OCI-LY7 (cell line): ENCODE measurements at regions not wholly inside any gene's neighbourhood (a gene's known extent, or its start where the extent isn't known, plus 50 kb on each side); places are given as distances from the start of the nearest gene placed in this dataset.

Source experiments
- BruUV-seq: library from RNA; stranded (reverse); fragments of 400-500 nt; replicated peaks from 2 replicates; lab custom pipeline; 2021; lab: Mats Ljungman, UMichigan
- CTCF ChIA-PET: fragments of 300-600 bp; sonication (Branson Sonifier 250); formaldehyde crosslinking; loops from one replicate; lab custom pipeline; 2022; ENCODE audit warnings: antibody characterized with exemption; ENCODE audit not compliant: unreplicated experiment; lab: Charles Lee
- POLR2A ChIA-PET: fragments of 300-600 bp; sonication (Branson Sonifier 250); formaldehyde crosslinking; loops from one replicate; lab custom pipeline; 2022; ENCODE audit warnings: antibody characterized with exemption; lab: Charles Lee
- DNase-seq: peaks from one replicate; pipeline ENCODE4 v3.0.0-alpha.2; 2015; ENCODE audit warnings: low spot score
- H2AFZ ChIP-seq: fragments of 200-600 bp; sonication (generic), shearing (Covaris generic); 2 replicates; pipeline ENCODE4 v1.6.1; 2014; ENCODE audit warnings: mild to moderate bottlenecking, antibody characterized with exemption, low read length, moderate library complexity
- H3K27ac ChIP-seq: fragments of 200-600 bp; sonication (generic); 2 replicates; pipeline ENCODE4 v1.5.1; 2014; ENCODE audit warnings: mixed run types, low read depth, mild to moderate bottlenecking, moderate library complexity, low read length, inconsistent platforms; ENCODE audit not compliant: poor library complexity, severe bottlenecking
- H3K36me3 ChIP-seq: fragments of 200-600 bp; sonication (generic); 2 replicates; pipeline ENCODE4 v1.6.1; 2014; ENCODE audit warnings: mild to moderate bottlenecking, antibody characterized with exemption, low read length, moderate library complexity, mixed read lengths; ENCODE audit not compliant: insufficient read depth
- H3K4me1 ChIP-seq: fragments of 200-600 bp; sonication (generic); 2 replicates; pipeline ENCODE4 v1.5.1; 2014; ENCODE audit warnings: mild to moderate bottlenecking, low read length; ENCODE audit not compliant: insufficient read depth, poor library complexity, severe bottlenecking
- H3K4me2 ChIP-seq: fragments of 200-600 bp; sonication (generic); 2 replicates; pipeline ENCODE4 v1.6.1; 2014; ENCODE audit warnings: mild to moderate bottlenecking, low read length
- H3K4me3 ChIP-seq: fragments of 200-600 bp; sonication (generic); 2 replicates; pipeline ENCODE4 v1.5.1; 2014; ENCODE audit warnings: mild to moderate bottlenecking, low read depth, low read length; ENCODE audit not compliant: poor library complexity, severe bottlenecking
- H3K79me2 ChIP-seq: fragments of 200-600 bp; sonication (generic); 2 replicates; pipeline ENCODE4 v1.6.1; 2016; ENCODE audit warnings: low read depth, mild to moderate bottlenecking, low read length, moderate library complexity, mixed read lengths; ENCODE audit not compliant: insufficient read depth
- H3K9me2 ChIP-seq: fragments of 200-600 bp; sonication (generic); 2 replicates; pipeline ENCODE4 v1.6.1; 2016; ENCODE audit warnings: mild to moderate bottlenecking, low read length, mixed read lengths; ENCODE audit not compliant: insufficient read depth
- H3K9me3 ChIP-seq: fragments of 200-600 bp; sonication (generic); 2 replicates; pipeline ENCODE4 v1.6.1; 2014; ENCODE audit warnings: mild to moderate bottlenecking, mixed run types, low read length, mixed read lengths
- H4K20me1 ChIP-seq: fragments of 200-600 bp; sonication (generic); 2 replicates; pipeline ENCODE4 v1.6.1; 2014; ENCODE audit warnings: mild to moderate bottlenecking, antibody characterized with exemption, low read length, moderate library complexity, mixed read lengths; ENCODE audit not compliant: insufficient read depth
- EZH2phosphoT487 ChIP-seq: fragments of 200-600 bp; sonication (generic); IDR thresholded peaks from 2 replicates; pipeline ENCODE4 v1.6.1; 2018; ENCODE audit warnings: low read depth, borderline replicate concordance, mild to moderate bottlenecking, mixed run types, antibody characterized with exemption, low read length, moderate library complexity, mixed read lengths
- intact Hi-C: fragments of 100-400 bp; cut with micrococcal nuclease; formaldehyde crosslinking; loops from one replicate; pipeline ENCODE4 v1.10.0; 2022; ENCODE audit not compliant: unreplicated experiment
- TF ChIP-seq, protein P1 (sequence below): fragments of 200-600 bp; sonication (generic); conservative IDR thresholded peaks from 2 replicates; pipeline ENCODE4 v1.5.1; 2014; ENCODE audit warnings: mild to moderate bottlenecking, antibody characterized with exemption, low read length, moderate library complexity, mixed read lengths

DNA sequence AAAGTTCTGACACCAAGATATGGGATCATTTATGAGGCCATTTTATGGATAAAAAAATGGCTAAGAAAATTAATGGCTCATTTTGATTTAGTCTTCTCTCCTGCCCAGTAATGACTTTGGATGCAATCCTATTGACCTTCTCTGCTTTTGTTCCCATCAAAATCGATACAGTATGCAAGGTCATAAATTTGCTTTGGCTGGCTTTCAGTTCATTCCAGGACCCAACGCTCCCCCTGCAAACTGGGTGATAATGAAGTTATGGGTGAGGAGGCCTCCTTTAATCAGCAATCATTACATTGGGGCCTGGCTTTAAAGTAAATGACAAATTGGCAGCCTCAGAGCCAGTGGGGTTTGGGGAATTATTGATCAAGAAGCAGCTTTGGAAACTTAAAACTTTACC lies 351.8 kb upstream of the GYPC start:
- POLR2A ChIA-PET: no interaction called here
- TF ChIP-seq, protein P1, sequence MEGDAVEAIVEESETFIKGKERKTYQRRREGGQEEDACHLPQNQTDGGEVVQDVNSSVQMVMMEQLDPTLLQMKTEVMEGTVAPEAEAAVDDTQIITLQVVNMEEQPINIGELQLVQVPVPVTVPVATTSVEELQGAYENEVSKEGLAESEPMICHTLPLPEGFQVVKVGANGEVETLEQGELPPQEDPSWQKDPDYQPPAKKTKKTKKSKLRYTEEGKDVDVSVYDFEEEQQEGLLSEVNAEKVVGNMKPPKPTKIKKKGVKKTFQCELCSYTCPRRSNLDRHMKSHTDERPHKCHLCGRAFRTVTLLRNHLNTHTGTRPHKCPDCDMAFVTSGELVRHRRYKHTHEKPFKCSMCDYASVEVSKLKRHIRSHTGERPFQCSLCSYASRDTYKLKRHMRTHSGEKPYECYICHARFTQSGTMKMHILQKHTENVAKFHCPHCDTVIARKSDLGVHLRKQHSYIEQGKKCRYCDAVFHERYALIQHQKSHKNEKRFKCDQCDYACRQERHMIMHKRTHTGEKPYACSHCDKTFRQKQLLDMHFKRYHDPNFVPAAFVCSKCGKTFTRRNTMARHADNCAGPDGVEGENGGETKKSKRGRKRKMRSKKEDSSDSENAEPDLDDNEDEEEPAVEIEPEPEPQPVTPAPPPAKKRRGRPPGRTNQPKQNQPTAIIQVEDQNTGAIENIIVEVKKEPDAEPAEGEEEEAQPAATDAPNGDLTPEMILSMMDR: no peak
- no peak for TF ChIP-seq EZH2phosphoT487
- CTCF ChIA-PET: no interaction called here
- H4K20me1 ChIP-seq: no peaks in the 10 kb centered on the region
- no TSS peak for BruUV-seq
- no peak overlapping the region for H2AFZ ChIP-seq
- no peaks in the 10 kb centered on the region for H3K79me2 ChIP-seq
- no peaks in the 10 kb centered on the region for H3K9me3 ChIP-seq
- no peak overlapping the region for H3K4me3 ChIP-seq
- no peaks in the 10 kb centered on the region for H3K4me1 ChIP-seq
- no peaks in the 10 kb centered on the region for H3K9me2 ChIP-seq
- no peak overlapping the region for H3K4me2 ChIP-seq
- intact Hi-C loops: no loop called here
- no peaks in the 10 kb centered on the region for H3K36me3 ChIP-seq
- H3K27ac ChIP-seq: no peak overlapping the region
- DNase-seq: no peak

DNA sequence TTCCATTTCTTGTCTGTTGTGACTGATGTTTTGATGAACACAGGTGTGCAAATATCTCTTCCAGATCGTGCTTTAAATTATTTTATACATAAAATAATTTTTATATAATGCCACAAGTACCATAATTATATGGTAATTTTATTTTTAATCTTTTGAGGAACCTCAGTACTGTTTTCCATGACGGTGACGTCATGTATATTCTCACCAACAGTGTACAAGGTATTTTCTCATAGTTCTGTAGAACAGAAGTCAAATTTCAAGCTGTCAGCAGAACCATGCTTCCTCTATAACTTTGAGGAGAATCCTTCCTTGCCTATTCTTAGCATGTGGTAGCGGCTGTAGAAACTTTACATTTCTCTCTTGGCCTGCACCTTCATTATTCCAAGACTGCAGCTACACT lies 349.4 kb upstream of the GYPC start:
- DNase-seq: no peak
- no TSS peak for BruUV-seq
- H3K4me3 ChIP-seq: no peak overlapping the region

DNA sequence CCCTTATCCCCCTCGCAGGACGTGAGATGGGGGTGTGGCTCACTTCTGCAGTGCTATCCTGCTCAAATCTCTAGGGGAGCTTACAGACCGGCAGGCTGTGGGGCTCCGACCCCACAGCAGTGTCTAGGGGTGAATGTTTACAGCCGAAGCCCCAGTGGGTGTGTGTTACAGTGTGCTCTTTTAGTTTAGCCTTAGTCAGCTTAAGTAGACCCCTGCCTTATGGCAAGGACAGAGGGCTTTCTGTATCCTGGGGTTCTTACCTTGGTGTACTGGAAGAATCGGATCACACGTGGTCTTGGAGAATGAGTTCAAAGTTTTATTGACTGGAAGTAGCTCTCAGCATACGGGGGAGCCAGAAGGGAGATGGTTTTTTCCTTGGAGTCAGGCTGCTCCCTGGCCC lies 348.2 kb upstream of the GYPC start:
- no peak for DNase-seq
- Histone ChIP-seq H2AFZ (no peak overlapping the region), H3K27ac (no peak overlapping the region), H4K20me1 (no peaks in the 10 kb centered on the region), H3K36me3 (no peaks in the 10 kb centered on the region), H3K4me2 (no peak overlapping the region), H3K4me3 (no peak overlapping the region), H3K4me1 (no peaks in the 10 kb centered on the region), H3K79me2 (no peaks in the 10 kb centered on the region), H3K9me3 (no peaks in the 10 kb centered on the region), H3K9me2 (no peaks in the 10 kb centered on the region)
- TF ChIP-seq, protein P1: no peak
- TF ChIP-seq EZH2phosphoT487: no peak
- ChIA-PET POLR2A (no interaction called here), CTCF (no interaction called here)
- no TSS peak for BruUV-seq
- intact Hi-C loops: no loop called here

More for the DNA sequence above, 349.4 kb upstream of the GYPC start:
- ChIA-PET CTCF (no interaction called here), POLR2A (no interaction called here)
- Histone ChIP-seq H3K9me3 (no peaks in the 10 kb centered on the region), H2AFZ (no peak overlapping the region), H3K79me2 (no peaks in the 10 kb centered on the region), H3K9me2 (no peaks in the 10 kb centered on the region), H3K36me3 (no peaks in the 10 kb centered on the region), H3K27ac (no peak overlapping the region), H3K4me2 (no peak overlapping the region), H4K20me1 (no peaks in the 10 kb centered on the region), H3K4me1 (no peaks in the 10 kb centered on the region)
- intact Hi-C loops: no loop called here
- TF ChIP-seq EZH2phosphoT487: no peak
- TF ChIP-seq, protein P1: no peak
